Neuronal stem cell (in vitro differentiated cells): ENCODE measurements at regions not wholly inside any gene's neighbourhood (a gene's known extent, or its start where the extent isn't known, plus 50 kb on each side); places are given as distances from the start of the nearest gene placed in this dataset.

Source experiments
- DNase-seq: peaks from one replicate; pipeline ENCODE4 v3.0.0-alpha.2; 2013; ENCODE audit warnings: low spot score
- H2AFZ ChIP-seq: one replicate; pipeline ENCODE4 v1.6.1; 2013; ENCODE audit warnings: mild to moderate bottlenecking, low read length, inconsistent platforms
- H2AK5ac ChIP-seq: 2 replicates; pipeline ENCODE4 v1.6.1; 2013; ENCODE audit warnings: low read depth, mild to moderate bottlenecking, inconsistent platforms, low read length, moderate library complexity, mixed read lengths
- H2BK120ac ChIP-seq: 2 replicates; pipeline ENCODE4 v1.6.1; 2013; ENCODE audit warnings: low read depth, mild to moderate bottlenecking, inconsistent platforms, low read length, moderate library complexity, mixed read lengths
- H2BK12ac ChIP-seq: one replicate; pipeline ENCODE4 v1.6.1; 2013; ENCODE audit warnings: low read length, inconsistent platforms
- H2BK15ac ChIP-seq: 2 replicates; pipeline ENCODE4 v1.6.1; 2013; ENCODE audit warnings: mild to moderate bottlenecking, low read length, inconsistent platforms, mixed read lengths
- H2BK5ac ChIP-seq: one replicate; pipeline ENCODE4 v1.6.1; 2013; ENCODE audit warnings: inconsistent platforms, mild to moderate bottlenecking, low read length, moderate library complexity
- H3K14ac ChIP-seq: one replicate; pipeline ENCODE4 v1.6.1; 2013; ENCODE audit warnings: low read length, inconsistent platforms
- H3K18ac ChIP-seq: 2 replicates; pipeline ENCODE4 v1.6.1; 2013; ENCODE audit warnings: low read length, inconsistent platforms
- H3K23ac ChIP-seq: 2 replicates; pipeline ENCODE4 v1.6.1; 2013; ENCODE audit warnings: low read depth, mild to moderate bottlenecking, mixed read lengths, low read length, inconsistent platforms; ENCODE audit not compliant: poor library complexity
- H3K27ac ChIP-seq: replicated peaks from 3 replicates; pipeline ENCODE4 v1.5.1; 2013; ENCODE audit warnings: low read length, inconsistent platforms
- H3K27me3 ChIP-seq, 3 experiments: 2 replicates each; pipeline ENCODE4 v1.6.1; 2013; ENCODE audit warnings: low read length in 3 of 3, mild to moderate bottlenecking in 2 of 3, inconsistent platforms in 1 of 3, low read depth in 1 of 3, mixed read lengths in 1 of 3, moderate library complexity in 1 of 3; ENCODE audit not compliant: control insufficient read depth in 3 of 3, insufficient read depth in 3 of 3
- H3K36me3 ChIP-seq, 2 donors: replicated peaks in 1 of 2; 2 replicates each; pipeline ENCODE4 v1.6.1; 2013; ENCODE audit warnings: low read length in 2 of 2; ENCODE audit not compliant: control insufficient read depth in 2 of 2, insufficient read depth in 2 of 2
- H3K4ac ChIP-seq: 2 replicates; pipeline ENCODE4 v1.6.1; 2013; ENCODE audit warnings: inconsistent platforms, mild to moderate bottlenecking, low read length, moderate library complexity
- H3K4me1 ChIP-seq, 2 donors: 1 replicate in 1 of 2; 2 replicates in 1 of 2; pipeline ENCODE4 v1.6.1; 2013; ENCODE audit warnings: low read length in 2 of 2, low read depth in 1 of 2; ENCODE audit not compliant: control insufficient read depth in 2 of 2, insufficient read depth in 1 of 2
- H3K4me2 ChIP-seq: one replicate; pipeline ENCODE4 v1.6.1; 2013; ENCODE audit warnings: mild to moderate bottlenecking, low read length, inconsistent platforms; ENCODE audit not compliant: insufficient read depth, poor library complexity, severe bottlenecking
- H3K4me3 ChIP-seq, 2 donors: 2 replicates each; pipeline ENCODE4 v1.5.1; 2013; ENCODE audit warnings: low read length in 2 of 2, mild to moderate bottlenecking in 2 of 2, inconsistent platforms in 1 of 2, moderate library complexity in 1 of 2
- H3K79me1 ChIP-seq: one replicate; pipeline ENCODE4 v1.6.1; 2013; ENCODE audit warnings: low read depth, mild to moderate bottlenecking, inconsistent platforms, low read length, moderate library complexity
- H3K9ac ChIP-seq: one replicate; pipeline ENCODE4 v1.6.1; 2013; ENCODE audit warnings: mild to moderate bottlenecking, low read depth, low read length, inconsistent platforms; ENCODE audit not compliant: poor library complexity
- H3K9me3 ChIP-seq, 2 donors: replicated peaks in 1 of 2; 2 replicates each; pipeline versions ENCODE3 to v1.6.1; 2013; ENCODE audit warnings: low read length in 2 of 2, mild to moderate bottlenecking in 2 of 2, inconsistent platforms in 1 of 2, low read depth in 1 of 2, mixed read lengths in 1 of 2, moderate library complexity in 1 of 2; ENCODE audit not compliant: control insufficient read depth in 2 of 2, insufficient read depth in 1 of 2
- H4K8ac ChIP-seq: one replicate; pipeline ENCODE4 v1.6.1; 2013; ENCODE audit warnings: low read depth, mild to moderate bottlenecking, inconsistent platforms, low read length, moderate library complexity
- H4K91ac ChIP-seq: one replicate; pipeline ENCODE4 v1.6.1; 2013; ENCODE audit warnings: low read length, low read depth, mild to moderate bottlenecking, inconsistent platforms; ENCODE audit not compliant: poor library complexity
- WGBS, 2 donors: extraction: QIAGEN DNeasy Blood & Tissue Kit; methylation state at CpG; one replicate each; pipeline ENCODE4 v1.1.7; 2013; ENCODE audit warnings: missing lambda C conversion rate in 2 of 2, mixed read lengths in 1 of 2; ENCODE audit not compliant: insufficient read length in 2 of 2, insufficient replicate concordance in 1 of 2; ENCODE audit errors: extremely low coverage in 2 of 2; 5-methylcytosine and 5-hydroxymethylcytosine counted together

DNA sequence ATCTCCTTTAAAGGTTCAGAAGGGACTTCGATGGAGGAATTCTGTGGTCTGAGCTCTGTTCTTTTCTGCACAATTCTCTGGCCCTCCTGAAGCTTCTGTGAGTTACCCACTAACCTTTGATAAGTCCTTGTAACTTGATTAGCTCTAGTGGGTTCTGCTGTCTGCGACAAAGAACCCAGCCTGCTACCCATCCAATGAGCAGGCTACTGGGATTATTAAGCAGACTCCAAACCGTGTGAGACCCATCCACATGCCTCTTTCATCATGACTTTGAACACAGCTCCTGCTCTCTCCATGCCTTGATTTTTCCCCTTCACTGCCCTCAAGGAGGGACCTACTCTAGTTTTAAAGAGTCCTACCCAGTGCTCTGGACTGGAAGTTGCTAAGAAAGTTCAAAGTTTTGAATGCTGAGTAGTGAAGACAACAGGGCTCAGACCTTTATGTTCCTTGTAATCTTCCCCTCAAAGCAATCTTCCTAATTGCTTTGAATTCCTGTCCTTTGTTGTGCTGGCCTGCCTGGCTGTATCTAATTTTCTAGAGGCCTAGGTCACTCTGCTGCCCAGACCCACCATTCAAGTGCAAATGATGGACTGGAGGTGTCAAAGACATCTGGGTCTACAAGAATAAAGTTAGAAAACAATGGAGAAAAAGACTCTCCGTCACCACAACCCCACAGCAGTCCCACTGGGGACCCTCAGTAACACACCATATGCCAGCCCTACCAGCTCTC, 146.9 kb downstream of the RHOU start:
- H4K8ac ChIP-seq, result no peak overlapping the region
- H3K4me2 ChIP-seq, result no peak overlapping the region
- H3K9ac ChIP-seq, result no peak overlapping the region
- H2BK15ac ChIP-seq, result no peak overlapping the region
- no peak overlapping the region for H2AK5ac ChIP-seq
- H3K9me3 ChIP-seq, result peaks cover 0 to 10% of the 10 kb centered on the region in 2 donors
- no peak overlapping the region for H3K18ac ChIP-seq
- no peak overlapping the region for H2BK12ac ChIP-seq
- no peak overlapping the region for H3K4me3 ChIP-seq
- no peaks in the 10 kb centered on the region for H3K79me1 ChIP-seq
- H2AFZ ChIP-seq, result no peak overlapping the region
- no peak overlapping the region for H2BK5ac ChIP-seq
- no peaks in the 10 kb centered on the region for H3K27me3 ChIP-seq
- no peak for DNase-seq
- H3K23ac ChIP-seq, result no peak overlapping the region
- peaks cover 3 to 5% of the 10 kb centered on the region in 2 donors for H3K4me1 ChIP-seq
- H3K14ac ChIP-seq, result no peak overlapping the region
- H4K91ac ChIP-seq, result no peak overlapping the region
- H3K27ac ChIP-seq, result no peak overlapping the region
- no peak overlapping the region for H2BK120ac ChIP-seq
- whole genome bisulfite sequencing, 2 donors, result no CpG with 5 or more reads among the region's 4 CpGs
- H3K4ac ChIP-seq, result no peak overlapping the region
- H3K36me3 ChIP-seq, result no peaks in the 10 kb centered on the region

DNA sequence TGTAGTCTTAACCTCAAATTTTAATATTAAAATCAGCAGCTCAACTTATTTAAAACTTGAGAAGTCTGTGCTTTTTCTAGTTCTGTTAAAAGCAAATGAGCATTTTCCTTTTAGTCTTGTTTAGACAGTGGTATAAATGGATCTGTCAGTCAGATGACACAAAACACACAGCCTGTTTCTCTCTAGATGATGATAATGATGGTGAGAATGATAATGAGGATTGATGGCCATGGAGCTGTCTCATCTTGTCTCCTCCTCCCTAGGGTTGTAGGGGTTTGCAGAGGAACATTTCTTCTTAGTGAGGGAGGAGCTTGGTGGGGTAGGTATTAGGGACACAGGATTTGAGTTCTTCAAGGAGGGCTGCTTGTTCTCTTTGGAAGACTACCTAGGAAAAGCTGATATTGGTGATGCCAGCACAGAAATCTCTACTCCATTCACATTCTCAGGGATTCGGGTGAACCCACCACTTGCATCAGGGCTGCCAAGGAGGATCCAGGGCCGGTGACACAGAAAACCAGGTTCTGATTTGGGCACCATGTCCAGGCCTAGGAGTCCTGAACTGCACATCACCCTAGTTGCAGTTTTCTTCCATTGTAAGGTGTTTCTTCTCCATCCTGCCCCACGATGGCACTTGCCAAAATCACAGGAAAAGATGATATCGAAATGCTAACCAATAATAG, 147.6 kb downstream of the RHOU start:
- no peak overlapping the region for H4K91ac ChIP-seq
- no peaks in the 10 kb centered on the region for H3K79me1 ChIP-seq
- H2BK5ac ChIP-seq, result no peak overlapping the region
- H3K36me3 ChIP-seq, result no peaks in the 10 kb centered on the region
- H2AFZ ChIP-seq, result no peak overlapping the region
- H3K4me1 ChIP-seq, result peaks cover 3 to 5% of the 10 kb centered on the region in 2 donors
- DNase-seq, result no peak
- H3K4me3 ChIP-seq, result no peak overlapping the region
- H2AK5ac ChIP-seq, result no peak overlapping the region
- H3K9me3 ChIP-seq, result peaks cover 0 to 10% of the 10 kb centered on the region in 2 donors
- H3K27me3 ChIP-seq, result no peaks in the 10 kb centered on the region
- H2BK120ac ChIP-seq, result no peak overlapping the region
- H3K23ac ChIP-seq, result no peak overlapping the region
- H3K18ac ChIP-seq, result no peak overlapping the region
- no CpG with 5 or more reads among the region's 4 CpGs for WGBS, 2 donors
- no peak overlapping the region for H3K4me2 ChIP-seq
- H2BK15ac ChIP-seq, result no peak overlapping the region
- no peak overlapping the region for H3K27ac ChIP-seq
- no peak overlapping the region for H3K9ac ChIP-seq
- H4K8ac ChIP-seq, result no peak overlapping the region
- no peak overlapping the region for H3K4ac ChIP-seq
- H2BK12ac ChIP-seq, result no peak overlapping the region
- H3K14ac ChIP-seq, result no peak overlapping the region

DNA sequence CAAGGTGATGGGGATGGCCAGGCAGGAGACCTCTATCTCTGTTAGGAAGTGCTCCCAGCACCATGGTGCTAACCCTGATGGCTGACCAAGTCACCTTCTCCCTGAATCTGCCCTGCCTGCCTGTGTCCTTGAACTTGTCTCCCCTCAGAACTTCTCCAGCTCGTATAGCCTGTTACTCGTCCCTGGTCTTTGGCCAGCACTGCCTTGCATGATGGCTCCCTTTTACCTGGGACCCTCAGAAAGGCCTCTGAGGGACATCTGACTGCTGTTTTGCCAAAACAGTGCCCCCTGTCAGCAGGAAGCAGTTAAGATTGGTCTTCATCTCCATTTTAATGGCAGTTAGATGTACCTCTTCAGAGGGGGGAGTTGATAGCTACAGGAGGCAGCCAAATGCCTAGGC, 148.3 kb downstream of the RHOU start:
- no peaks in the 10 kb centered on the region for H3K27me3 ChIP-seq
- no peak overlapping the region for H4K8ac ChIP-seq
- DNase-seq, result no peak
- no peak overlapping the region for H3K23ac ChIP-seq
- H2BK15ac ChIP-seq, result no peak overlapping the region
- no peaks in the 10 kb centered on the region for H3K36me3 ChIP-seq
- H3K18ac ChIP-seq, result no peak overlapping the region
- H3K27ac ChIP-seq, result no peak overlapping the region
- H3K4me3 ChIP-seq, result no peak overlapping the region
- H3K14ac ChIP-seq, result no peak overlapping the region
- H2BK120ac ChIP-seq, result no peak overlapping the region
- no peak overlapping the region for H3K9ac ChIP-seq
- H3K79me1 ChIP-seq, result no peaks in the 10 kb centered on the region
- no peak overlapping the region for H4K91ac ChIP-seq
- no peak overlapping the region for H3K4ac ChIP-seq
- H2AK5ac ChIP-seq, result no peak overlapping the region
- no peak overlapping the region for H2BK12ac ChIP-seq
- peaks cover 0 to 10% of the 10 kb centered on the region in 2 donors for H3K9me3 ChIP-seq
- H2BK5ac ChIP-seq, result no peak overlapping the region
- WGBS, 2 donors, result no CpG with 5 or more reads among the region's 2 CpGs
- no peak overlapping the region for H3K4me2 ChIP-seq
- peaks cover 3 to 5% of the 10 kb centered on the region in 2 donors for H3K4me1 ChIP-seq
- H2AFZ ChIP-seq, result no peak overlapping the region

DNA sequence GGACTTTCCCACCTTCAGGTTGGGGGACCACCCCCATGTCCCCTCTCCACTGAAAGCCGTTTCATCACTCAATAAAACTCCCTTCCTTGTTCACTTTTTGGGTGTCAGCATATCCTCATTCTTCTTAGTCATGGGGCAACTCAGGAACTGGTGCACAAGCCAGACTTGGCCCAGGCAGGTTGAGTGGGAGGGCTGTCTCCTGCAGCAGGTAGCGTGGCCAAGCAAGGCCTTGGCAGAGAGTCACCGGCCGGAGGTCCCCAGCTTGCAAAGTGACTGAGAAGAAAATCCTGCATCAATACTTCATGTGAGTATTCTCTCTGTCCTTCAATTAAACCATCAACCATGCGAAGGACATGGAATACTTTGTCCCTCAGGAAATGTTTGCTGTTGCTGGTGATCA, 148.9 kb downstream of the RHOU start:
- Histone ChIP-seq H2BK5ac (no peak overlapping the region), H3K9me3 (peaks cover 0 to 10% of the 10 kb centered on the region in 2 donors), H2AFZ (no peak overlapping the region), H3K4me1 (peaks cover 3 to 5% of the 10 kb centered on the region in 2 donors), H2AK5ac (peak overlapping the region; percentile 35), H3K79me1 (no peaks in the 10 kb centered on the region), H2BK15ac (no peak overlapping the region), H3K27ac (no peak overlapping the region), H2BK120ac (no peak overlapping the region), H3K4ac (no peak overlapping the region), H3K27me3 (no peaks in the 10 kb centered on the region), H3K23ac (no peak overlapping the region), H4K8ac (no peak overlapping the region), H3K36me3 (no peaks in the 10 kb centered on the region), H4K91ac (no peak overlapping the region), H3K18ac (no peak overlapping the region), H3K4me3 (no peak overlapping the region), H3K4me2 (no peak overlapping the region), H2BK12ac (no peak overlapping the region), H3K14ac (no peak overlapping the region), H3K9ac (no peak overlapping the region)
- DNase-seq, result no peak
- WGBS, 2 donors, result no CpG with 5 or more reads among the region's 5 CpGs
